ENCODE measurements at regions not wholly inside any gene's neighbourhood (a gene's known extent, or its start where the extent isn't known, plus 50 kb on each side); places are given as distances from the start of the nearest gene placed in this dataset.

DNA sequence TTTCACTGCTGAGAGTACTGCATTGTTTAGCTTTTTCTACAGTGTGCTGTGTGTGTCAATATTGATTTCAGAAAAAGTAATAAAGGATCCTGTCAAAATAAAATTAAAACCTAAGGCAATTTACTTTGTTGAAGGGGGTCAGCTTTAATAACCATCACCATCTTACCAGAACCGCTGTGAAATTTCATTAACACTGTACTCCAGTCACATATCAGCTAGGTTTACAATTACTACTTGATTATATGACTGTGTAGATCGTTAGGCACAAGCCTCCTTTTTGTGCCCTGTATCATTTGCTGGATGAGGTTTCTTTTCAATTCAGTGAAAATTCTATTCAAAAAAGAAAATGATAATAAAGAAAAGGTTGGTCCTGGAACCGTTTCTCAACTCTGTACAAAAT, 917.2 kb downstream of the CENPC start:
- TF ChIP-seq, protein P1, sequence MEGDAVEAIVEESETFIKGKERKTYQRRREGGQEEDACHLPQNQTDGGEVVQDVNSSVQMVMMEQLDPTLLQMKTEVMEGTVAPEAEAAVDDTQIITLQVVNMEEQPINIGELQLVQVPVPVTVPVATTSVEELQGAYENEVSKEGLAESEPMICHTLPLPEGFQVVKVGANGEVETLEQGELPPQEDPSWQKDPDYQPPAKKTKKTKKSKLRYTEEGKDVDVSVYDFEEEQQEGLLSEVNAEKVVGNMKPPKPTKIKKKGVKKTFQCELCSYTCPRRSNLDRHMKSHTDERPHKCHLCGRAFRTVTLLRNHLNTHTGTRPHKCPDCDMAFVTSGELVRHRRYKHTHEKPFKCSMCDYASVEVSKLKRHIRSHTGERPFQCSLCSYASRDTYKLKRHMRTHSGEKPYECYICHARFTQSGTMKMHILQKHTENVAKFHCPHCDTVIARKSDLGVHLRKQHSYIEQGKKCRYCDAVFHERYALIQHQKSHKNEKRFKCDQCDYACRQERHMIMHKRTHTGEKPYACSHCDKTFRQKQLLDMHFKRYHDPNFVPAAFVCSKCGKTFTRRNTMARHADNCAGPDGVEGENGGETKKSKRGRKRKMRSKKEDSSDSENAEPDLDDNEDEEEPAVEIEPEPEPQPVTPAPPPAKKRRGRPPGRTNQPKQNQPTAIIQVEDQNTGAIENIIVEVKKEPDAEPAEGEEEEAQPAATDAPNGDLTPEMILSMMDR (IDR thresholded peaks at IDR 0.05) = no peak
- TF ChIP-seq POLR2A (IDR thresholded peaks at IDR 0.05) (no peak), POLR2AphosphoS5 (IDR thresholded peaks at IDR 0.05) (no peak)

All from breast epithelium (tissue), 3 donors.